ENCODE measurements at regions not wholly inside any gene's neighbourhood (a gene's known extent, or its start where the extent isn't known, plus 50 kb on each side); places are given as distances from the start of the nearest gene placed in this dataset.

GRCh38 chr6:144449218-144449617, 164.1 kb downstream of the UTRN start:
- Histone ChIP-seq H2BK15ac (ENCODE audit: low read length) (no peak overlapping the region), H3K23me2 (ENCODE audit: low read depth, low read length) (no peaks in the 10 kb centered on the region), H3K9me3 (ENCODE audit: insufficient read depth in 2 of 2, low read depth in 1 of 2, low read length in 1 of 2) (no peaks in the 10 kb centered on the region), H2BK12ac (ENCODE audit: low read depth, low read length) (no peak overlapping the region), H3K18ac (ENCODE audit: extremely low read depth, low read length) (no peak overlapping the region), H3K79me1 (ENCODE audit: low read depth, low read length) (no peaks in the 10 kb centered on the region), H4K5ac (ENCODE audit: insufficient read length, low read depth, low read length) (no peak overlapping the region), H3K79me2 (ENCODE audit: control insufficient read depth in 1 of 2, insufficient read depth in 2 of 2, low read length in 2 of 2) (no peaks in the 10 kb centered on the region), H3K36me3 (ENCODE audit: control insufficient read depth in 2 of 4, insufficient read depth in 4 of 4, low read length in 3 of 4) (peaks cover 0 to 27% (median 5%) of the 10 kb centered on the region in 4 experiments; a peak in 5 of 8 replicates), H2AK5ac (ENCODE audit: low read depth, low read length) (no peak overlapping the region), H3K27me3 (replicated peaks in 1 of 4; ENCODE audit: control insufficient read depth in 3 of 4, extremely low read depth in 1 of 4, insufficient read depth in 3 of 4, low read length in 3 of 4) (no peaks in the 10 kb centered on the region), H4K8ac (ENCODE audit: extremely low read depth, insufficient read depth, low read length) (no peak overlapping the region), H3K4me2 (ENCODE audit: insufficient read depth in 1 of 2, low read depth in 2 of 2, low read length in 2 of 2) (no peak overlapping the region), H3K27ac (ENCODE audit: low read depth, low read length) (no peak overlapping the region), H3K23ac (ENCODE audit: insufficient read length) (no peak overlapping the region), H2BK120ac (replicated peaks; ENCODE audit: low read depth, low read length) (no peak overlapping the region), H2AFZ (ENCODE audit: low read length) (no peak overlapping the region), H3K56ac (replicated peaks; ENCODE audit: insufficient read length, low read depth, low read length) (no peak overlapping the region), H2BK20ac (ENCODE audit: low read length) (no peak overlapping the region), H4K91ac (replicated peaks; ENCODE audit: insufficient read length, low read length) (no peak overlapping the region), H3K9ac (replicated peaks in 1 of 4; ENCODE audit: extremely low read depth in 1 of 4, low read depth in 3 of 4, low read length in 3 of 4) (no peak overlapping the region), H3K4me3 (ENCODE audit: extremely low read depth in 1 of 4, insufficient read depth in 2 of 4, low read depth in 3 of 4, low read length in 4 of 4) (no peak overlapping the region), H2BK5ac (ENCODE audit: low read depth, low read length) (no peak overlapping the region), H3K4ac (replicated peaks; ENCODE audit: insufficient read length, low read depth, low read length) (no peak overlapping the region), H3K14ac (ENCODE audit: insufficient read length) (no peak overlapping the region), H3K4me1 (replicated peaks in 1 of 4; ENCODE audit: control insufficient read depth in 3 of 4, insufficient read depth in 4 of 4, low read length in 3 of 4) (no peaks in the 10 kb centered on the region), H4K20me1 (replicated peaks in 1 of 2; ENCODE audit: control insufficient read depth in 1 of 2, insufficient read depth in 2 of 2, low read length in 2 of 2) (no peaks in the 10 kb centered on the region)
- POLR2A ChIA-PET (ENCODE audit: partially characterized antibody), result no interaction called here
- CTCF ChIA-PET (ENCODE audit: partially characterized antibody), result interaction anchor here (0.7 to 1.5 kb wide), 2 partner anchors 14 to 102 kb away, joined by 3 to 5 read pairs; no protein-coding TSS in a partner anchor
- TF ChIP-seq NRF1 (IDR thresholded peaks at IDR 0.05; ENCODE audit: low read depth, low read length) (no peak), FOSL1 (IDR thresholded peaks at IDR 0.05; ENCODE audit: insufficient read depth, low read depth, low read length) (no peak)
- 93% methylated on average over 7 of the region's 7 CpGs; no CpG with 5 or more reads in 1 of the 2 experiments for WGBS, 2 experiments (ENCODE audit: extremely low coverage in 1 of 2, insufficient coverage in 1 of 2, insufficient read length in 1 of 2, insufficient replicate concordance in 2 of 2, low coverage in 1 of 2, low lambda C conversion rate in 2 of 2, missing lambda C conversion rate in 1 of 2)
- FAIRE-seq, result no peak
- no peak for DNase-seq (ENCODE audit: low read depth in 1 of 2, low spot score in 2 of 2)

Data from H1 (cell line).